HepG2 (cell line): ENCODE measurements at regions not wholly inside any gene's neighbourhood (a gene's known extent, or its start where the extent isn't known, plus 50 kb on each side); places are given as distances from the start of the nearest gene placed in this dataset.

Experiments
- ATAC-seq: fragments of 200-7000 bp; cut with Tn5 transposase; 3 replicates; pipeline ENCODE4 v1.9.1; 2020; ENCODE audit warnings: mild to moderate bottlenecking, moderate library complexity
- BruUV-seq: library from RNA; stranded (reverse); fragments of 400-500 nt; replicated peaks from 2 replicates; lab custom pipeline; 2021; lab: Mats Ljungman, UMichigan
- CTCF ChIA-PET: fragments of 300-600 bp; formaldehyde crosslinking; extraction: SDS; loops from one replicate; lab custom pipeline; 2021; ENCODE audit warnings: low total read pairs, inconsistent platforms, low intra/inter-chr PET ratio; lab: Yijun Ruan, JAX
- POLR2A ChIA-PET: fragments of 350-600 bp; sonication (Branson Sonifier 250); formaldehyde crosslinking; loops from one replicate; lab custom pipeline; 2020; ENCODE audit warnings: antibody characterized with exemption, inconsistent platforms; lab: Yijun Ruan, JAX
- DNase-seq: peaks from one replicate; pipeline ENCODE4 v3.0.0-alpha.2; 2015; ENCODE audit warnings: low spot score
- FAIRE-seq: peaks from 3 replicates; lab custom pipeline; 2011; peaks lifted over from hg19 to GRCh38; lab: Jason Lieb, UNC
- H2AFZ ChIP-seq: one replicate; pipeline ENCODE4 v1.6.1; 2011; ENCODE audit warnings: low read length, inconsistent platforms
- H3K27ac ChIP-seq: fragments of 300-600 bp; 3 replicates; pipeline ENCODE4 v1.8.0; 2011; ENCODE audit warnings: mixed run types, mild to moderate bottlenecking, mixed read lengths, low read length, inconsistent platforms; ENCODE audit not compliant: insufficient read depth; ENCODE audit errors: extremely low read length
- H3K27me3 ChIP-seq, 2 experiments: fragments of 200-600 bp in 1 of 2; 2 replicates in 1 of 2; 3 replicates in 1 of 2; pipeline versions ENCODE4 v1.6.0 to v1.8.0; 2011; ENCODE audit warnings: low read length in 2 of 2, mild to moderate bottlenecking in 2 of 2, moderate library complexity in 2 of 2, inconsistent platforms in 1 of 2; ENCODE audit not compliant: insufficient read depth in 2 of 2, control insufficient read depth in 1 of 2
- H3K36me3 ChIP-seq, 2 experiments: fragments of 200-600 bp in 1 of 2; replicated peaks in 1 of 2; 2 replicates in 1 of 2; 3 replicates in 1 of 2; pipeline versions ENCODE4 v1.5.1 to v1.8.0; 2011; ENCODE audit warnings: low read length in 2 of 2, inconsistent platforms in 1 of 2; ENCODE audit not compliant: insufficient read depth in 2 of 2, control insufficient read depth in 1 of 2
- H3K4me1 ChIP-seq: 2 replicates; pipeline ENCODE4 v1.5.1; 2012; ENCODE audit warnings: low read length, inconsistent platforms; ENCODE audit not compliant: insufficient read depth
- H3K4me2 ChIP-seq: 2 replicates; pipeline ENCODE4 v1.6.0; 2011; ENCODE audit warnings: low read depth, low read length, inconsistent platforms
- H3K4me3 ChIP-seq, 3 experiments: fragments of 200-600 bp in 1 of 3; sonication (generic), shearing (Covaris generic) in 1 of 3; replicated peaks in 1 of 3; 2 replicates each; pipeline ENCODE4 v1.5.1; 2011 to 2016; ENCODE audit warnings: low read length in 3 of 3, inconsistent platforms in 2 of 3, low read depth in 2 of 3, mild to moderate bottlenecking in 2 of 3, control low read depth in 1 of 3, mixed read lengths in 1 of 3; ENCODE audit not compliant: insufficient read depth in 1 of 3
- H3K79me2 ChIP-seq: one replicate; pipeline ENCODE4 v1.6.1; 2011; ENCODE audit warnings: low read length, inconsistent platforms; ENCODE audit not compliant: insufficient read depth
- H3K9ac ChIP-seq: 2 replicates; pipeline ENCODE4 v1.6.0; 2011; ENCODE audit warnings: mild to moderate bottlenecking, low read depth, low read length, inconsistent platforms; ENCODE audit not compliant: insufficient read depth
- H3K9me3 ChIP-seq: 2 replicates; pipeline ENCODE4 v1.5.1; 2012; ENCODE audit warnings: mild to moderate bottlenecking, low read length
- H4K20me1 ChIP-seq: 2 replicates; pipeline ENCODE4 v1.6.0; 2011; ENCODE audit warnings: inconsistent platforms, mild to moderate bottlenecking, low read length, moderate library complexity; ENCODE audit not compliant: insufficient read depth
- GATA4 ChIP-seq: sonication (generic); IDR thresholded peaks from 2 replicates; pipeline ENCODE4 v1.6.1; 2016; ENCODE audit warnings: antibody characterized with exemption, low read depth, borderline replicate concordance
- HNRNPUL1 ChIP-seq: fragments of 200-400 bp; formaldehyde crosslinking; IDR thresholded peaks from 2 replicates; pipeline ENCODE4 v1.6.1; 2017; ENCODE audit warnings: low read depth, mild to moderate bottlenecking, low read length, moderate library complexity
- MATR3 ChIP-seq: sonication (generic); formaldehyde crosslinking; IDR thresholded peaks from 2 replicates; pipeline ENCODE4 v1.4.0; 2020; ENCODE audit warnings: missing genetic modification reagents
- MTA3 ChIP-seq: sonication (generic); formaldehyde crosslinking; IDR thresholded peaks from 2 replicates; pipeline ENCODE4 v1.4.0; 2020; ENCODE audit warnings: missing genetic modification reagents
- RFXAP ChIP-seq: sonication (generic); formaldehyde crosslinking; IDR thresholded peaks from 2 replicates; pipeline ENCODE4 v1.4.0; 2020; ENCODE audit warnings: missing genetic modification reagents, borderline replicate concordance
- SIN3A ChIP-seq: IDR thresholded peaks from 2 replicates; pipeline ENCODE4 v1.6.1; 2011; ENCODE audit warnings: low read depth, mild to moderate bottlenecking, control low read depth, low read length, borderline replicate concordance
- SRF ChIP-seq: IDR thresholded peaks from 2 replicates; pipeline ENCODE4 v1.6.1; 2011; ENCODE audit warnings: mild to moderate bottlenecking, low read depth, low read length, moderate library complexity
- STAT5B ChIP-seq: sonication (generic); formaldehyde crosslinking; IDR thresholded peaks from 2 replicates; pipeline ENCODE4 v1.4.0; 2020; ENCODE audit warnings: missing genetic modification reagents
- ZC3H13 ChIP-seq: sonication (generic); formaldehyde crosslinking; IDR thresholded peaks from 2 replicates; pipeline ENCODE4 v1.8.1; 2023; ENCODE audit warnings: mild to moderate bottlenecking, missing genetic modification reagents, moderate library complexity
- ZFYVE20 ChIP-seq: sonication (generic); formaldehyde crosslinking; IDR thresholded peaks from 2 replicates; pipeline ENCODE4 v1.8.0; 2023; ENCODE audit warnings: low read depth, mild to moderate bottlenecking, moderate library complexity, missing genetic modification reagents, borderline replicate concordance
- ZNF282 ChIP-seq: fragments of 450-650 bp; IDR thresholded peaks from 2 replicates; pipeline ENCODE4 v1.6.1; 2018; ENCODE audit not compliant: partially characterized antibody
- ZNF660 ChIP-seq: sonication (generic); formaldehyde crosslinking; IDR thresholded peaks from 2 replicates; pipeline ENCODE4 v1.5.1; 2020; ENCODE audit warnings: mild to moderate bottlenecking, low read depth, missing genetic modification reagents, borderline replicate concordance
- ZNF766 ChIP-seq: sonication (generic); formaldehyde crosslinking; IDR thresholded peaks from 2 replicates; pipeline ENCODE4 v1.5.0; 2020; ENCODE audit warnings: missing genetic modification reagents, borderline replicate concordance
- WGBS: methylation state at CpG from one replicate; pipeline ENCODE4 v1.1.6; 2017; ENCODE audit warnings: low lambda C conversion rate; 5-methylcytosine and 5-hydroxymethylcytosine counted together
- in situ Hi-C: cut with HindIII; loops from 2 replicates; pipeline ENCODE4 v1.10.0; 2017; ENCODE audit warnings: low pct_unique_long_range_greater_than_20kb; ENCODE audit not compliant: extremely low pct_ligation_motif_present
- intact Hi-C: fragments of 100-400 bp; cut with micrococcal nuclease; formaldehyde crosslinking; loops from one replicate; pipeline ENCODE4 v1.10.0; 2022; ENCODE audit not compliant: unreplicated experiment
- TF ChIP-seq, protein P1 (sequence below): IDR thresholded peaks from 2 replicates; pipeline ENCODE4 v1.6.1; 2012; ENCODE audit warnings: inconsistent platforms
- TF ChIP-seq, protein P2 (sequence below): sonication (generic); formaldehyde crosslinking; IDR thresholded peaks from 2 replicates; pipeline ENCODE4 v1.4.0; 2020; ENCODE audit warnings: mild to moderate bottlenecking, missing genetic modification reagents
- TF ChIP-seq, protein P3 (sequence below): sonication (generic); formaldehyde crosslinking; IDR thresholded peaks from 2 replicates; pipeline ENCODE4 v1.5.1; 2020; ENCODE audit warnings: missing genetic modification reagents, mild to moderate bottlenecking, borderline replicate concordance

DNA sequence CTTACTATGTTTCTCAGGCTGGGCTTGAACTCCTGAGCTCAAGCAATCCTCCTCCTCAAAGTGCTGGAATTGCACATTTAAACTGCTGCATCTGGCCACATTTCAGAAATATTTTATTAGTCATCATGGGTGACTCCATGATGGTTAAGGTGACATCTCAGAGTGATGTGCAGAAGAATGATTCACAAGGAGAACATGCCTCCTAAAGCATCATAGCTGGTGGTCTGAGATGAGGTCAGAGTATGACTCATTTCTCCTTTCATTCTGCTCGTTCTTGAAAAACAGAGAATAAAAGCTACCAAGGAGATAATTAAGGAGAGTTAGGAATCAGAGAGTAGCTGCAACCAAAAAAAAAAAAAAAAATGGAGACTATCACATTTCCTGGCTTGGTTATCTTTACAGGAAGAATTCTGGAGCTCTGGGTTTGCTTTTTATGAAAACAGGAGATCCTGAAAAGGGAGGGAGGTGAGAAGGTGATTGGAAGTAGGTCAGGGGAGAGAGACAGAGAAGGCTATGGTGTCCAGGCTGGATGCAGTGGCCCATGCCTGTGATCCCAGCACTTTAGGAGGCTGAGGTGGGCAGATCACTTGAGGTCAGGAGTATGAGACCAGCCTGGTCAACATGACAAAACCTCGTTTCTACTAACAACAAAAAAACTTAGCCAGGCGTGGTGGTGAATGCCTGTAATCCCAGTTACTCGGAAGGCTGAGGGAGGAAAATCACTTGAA lies 1011.6 kb downstream of the NLGN4Y start:
- no peak overlapping the region for H3K27ac ChIP-seq
- intact Hi-C loops, result no loop called here
- DNase-seq, result no peak
- no peaks in the 10 kb centered on the region for H3K79me2 ChIP-seq
- H3K4me2 ChIP-seq, result no peak overlapping the region
- ATAC-seq, result no peak
- TF ChIP-seq ZNF766 (CRISPR knock-in tag) (no peak), ZNF282 (no peak), MTA3 (CRISPR knock-in tag) (no peak), ZC3H13 (CRISPR knock-in tag) (no peak), MATR3 (CRISPR knock-in tag) (no peak)
- TF ChIP-seq, protein P1, sequence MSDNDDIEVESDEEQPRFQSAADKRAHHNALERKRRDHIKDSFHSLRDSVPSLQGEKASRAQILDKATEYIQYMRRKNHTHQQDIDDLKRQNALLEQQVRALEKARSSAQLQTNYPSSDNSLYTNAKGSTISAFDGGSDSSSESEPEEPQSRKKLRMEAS, result no peak
- H4K20me1 ChIP-seq, result no peaks in the 10 kb centered on the region
- H3K9ac ChIP-seq, result no peak overlapping the region
- no peak for FAIRE-seq
- no peak overlapping the region for H3K4me3 ChIP-seq
- no peaks in the 10 kb centered on the region for H3K4me1 ChIP-seq
- H3K9me3 ChIP-seq, result no peaks in the 10 kb centered on the region
- no TSS peak for BruUV-seq
- WGBS, result 0% methylated on average over 2 of the region's 4 CpGs
- ChIA-PET POLR2A (no interaction called here), CTCF (no interaction called here)
- no peaks in the 10 kb centered on the region for H3K27me3 ChIP-seq
- H2AFZ ChIP-seq, result no peak overlapping the region
- H3K36me3 ChIP-seq, result no peaks in the 10 kb centered on the region
- in situ Hi-C loops, result no loop called here

DNA sequence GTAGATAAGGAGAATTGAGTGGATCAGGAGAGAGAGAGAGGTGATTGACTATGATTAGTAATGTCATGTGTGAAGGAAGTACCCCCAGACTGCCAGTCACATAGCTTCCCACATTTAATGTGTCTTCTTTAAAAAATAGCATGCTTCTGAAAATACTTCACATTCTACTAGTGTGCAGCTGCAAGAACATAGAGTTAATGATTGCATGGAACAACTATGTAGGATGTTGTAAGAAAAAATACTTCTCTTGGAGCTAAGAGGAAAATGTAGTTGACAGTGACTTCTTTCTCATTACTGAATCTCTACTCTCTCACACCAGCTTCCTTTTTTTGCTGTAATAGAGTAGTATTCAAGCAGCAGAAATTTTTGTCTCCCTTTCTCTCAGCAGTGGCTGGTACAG lies 1016.2 kb downstream of the NLGN4Y start:
- intact Hi-C loops, result no loop called here
- TF ChIP-seq, protein P2, sequence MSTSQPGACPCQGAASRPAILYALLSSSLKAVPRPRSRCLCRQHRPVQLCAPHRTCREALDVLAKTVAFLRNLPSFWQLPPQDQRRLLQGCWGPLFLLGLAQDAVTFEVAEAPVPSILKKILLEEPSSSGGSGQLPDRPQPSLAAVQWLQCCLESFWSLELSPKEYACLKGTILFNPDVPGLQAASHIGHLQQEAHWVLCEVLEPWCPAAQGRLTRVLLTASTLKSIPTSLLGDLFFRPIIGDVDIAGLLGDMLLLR, result no peak
- TF ChIP-seq GATA4 (no peak), RFXAP (CRISPR knock-in tag) (no peak), HNRNPUL1 (no peak), SIN3A (no peak), STAT5B (CRISPR knock-in tag) (no peak), ZFYVE20 (CRISPR knock-in tag) (no peak), SRF (no peak), ZNF660 (CRISPR knock-in tag) (no peak)
- TF ChIP-seq, protein P3, sequence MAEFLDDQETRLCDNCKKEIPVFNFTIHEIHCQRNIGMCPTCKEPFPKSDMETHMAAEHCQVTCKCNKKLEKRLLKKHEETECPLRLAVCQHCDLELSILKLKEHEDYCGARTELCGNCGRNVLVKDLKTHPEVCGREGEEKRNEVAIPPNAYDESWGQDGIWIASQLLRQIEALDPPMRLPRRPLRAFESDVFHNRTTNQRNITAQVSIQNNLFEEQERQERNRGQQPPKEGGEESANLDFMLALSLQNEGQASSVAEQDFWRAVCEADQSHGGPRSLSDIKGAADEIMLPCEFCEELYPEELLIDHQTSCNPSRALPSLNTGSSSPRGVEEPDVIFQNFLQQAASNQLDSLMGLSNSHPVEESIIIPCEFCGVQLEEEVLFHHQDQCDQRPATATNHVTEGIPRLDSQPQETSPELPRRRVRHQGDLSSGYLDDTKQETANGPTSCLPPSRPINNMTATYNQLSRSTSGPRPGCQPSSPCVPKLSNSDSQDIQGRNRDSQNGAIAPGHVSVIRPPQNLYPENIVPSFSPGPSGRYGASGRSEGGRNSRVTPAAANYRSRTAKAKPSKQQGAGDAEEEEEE (CRISPR knock-in tag), result no peak

More for the DNA sequence above, 1016.2 kb downstream of the NLGN4Y start:
- Histone ChIP-seq H2AFZ (no peak overlapping the region), H3K36me3 (no peaks in the 10 kb centered on the region), H3K9ac (no peak overlapping the region), H3K27ac (no peak overlapping the region), H3K4me1 (no peaks in the 10 kb centered on the region), H3K9me3 (no peaks in the 10 kb centered on the region; the same call in 1 of the 2 replicates), H4K20me1 (no peaks in the 10 kb centered on the region), H3K79me2 (no peaks in the 10 kb centered on the region), H3K4me3 (no peak overlapping the region), H3K4me2 (no peak overlapping the region), H3K27me3 (no peaks in the 10 kb centered on the region)
- FAIRE-seq, result no peak
- no peak for DNase-seq
- CTCF ChIA-PET, result no interaction called here
- ATAC-seq, result no peak
- POLR2A ChIA-PET, result no interaction called here
- BruUV-seq, result no TSS peak
- in situ Hi-C loops, result no loop called here
